ENCODE measurements at regions not wholly inside any gene's neighbourhood (a gene's known extent, or its start where the extent isn't known, plus 50 kb on each side); places are given as distances from the start of the nearest gene placed in this dataset.

DNA sequence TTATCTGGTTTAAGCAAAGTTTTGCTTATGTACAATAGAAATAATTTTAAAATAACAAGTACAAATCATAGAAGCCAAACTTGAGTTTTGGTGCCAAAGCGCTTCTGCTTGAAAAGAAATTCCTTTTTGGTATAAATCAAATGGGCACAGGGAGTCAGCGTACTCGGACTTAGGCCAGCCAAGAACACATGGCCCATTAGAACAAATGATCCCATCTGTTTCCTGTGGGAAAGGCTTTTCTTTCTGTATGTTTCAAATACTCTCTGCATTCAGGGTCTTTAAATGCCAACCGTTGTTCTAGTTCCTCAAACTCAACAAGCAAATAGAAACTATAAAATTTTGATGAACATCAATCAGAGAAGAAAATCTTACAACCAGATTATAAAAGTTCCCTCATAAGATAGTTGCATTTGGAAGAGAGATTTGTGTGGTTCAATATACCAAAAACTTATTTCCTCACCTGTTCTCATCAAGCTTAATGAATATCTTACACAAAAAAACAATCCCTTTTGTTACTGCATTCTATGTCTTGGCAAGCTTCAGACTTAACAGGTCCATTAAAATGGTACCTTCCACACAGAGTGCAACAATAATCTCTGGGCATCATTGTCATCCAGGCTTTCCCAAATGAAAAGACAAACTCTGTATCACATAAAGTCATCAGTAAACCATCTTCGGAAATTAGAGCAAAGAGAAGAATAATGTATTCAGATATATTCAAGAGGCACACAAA is 739.8 kb upstream of the API5 start:
- Mint-ChIP-seq H3K27ac (ENCODE audit: unreplicated experiment) (no peak overlapping the region), H3K27me3 (ENCODE audit: unreplicated experiment) (no peaks in the 10 kb centered on the region), H3K4me1 (ENCODE audit: unreplicated experiment) (no peaks in the 10 kb centered on the region), H3K9me3 (ENCODE audit: unreplicated experiment) (peaks cover 4% of the 10 kb centered on the region), H3K4me3 (ENCODE audit: unreplicated experiment) (no peak overlapping the region), H3K36me3 (ENCODE audit: low read depth, unreplicated experiment) (no peaks in the 10 kb centered on the region)
- TF ChIP-seq, protein P1, sequence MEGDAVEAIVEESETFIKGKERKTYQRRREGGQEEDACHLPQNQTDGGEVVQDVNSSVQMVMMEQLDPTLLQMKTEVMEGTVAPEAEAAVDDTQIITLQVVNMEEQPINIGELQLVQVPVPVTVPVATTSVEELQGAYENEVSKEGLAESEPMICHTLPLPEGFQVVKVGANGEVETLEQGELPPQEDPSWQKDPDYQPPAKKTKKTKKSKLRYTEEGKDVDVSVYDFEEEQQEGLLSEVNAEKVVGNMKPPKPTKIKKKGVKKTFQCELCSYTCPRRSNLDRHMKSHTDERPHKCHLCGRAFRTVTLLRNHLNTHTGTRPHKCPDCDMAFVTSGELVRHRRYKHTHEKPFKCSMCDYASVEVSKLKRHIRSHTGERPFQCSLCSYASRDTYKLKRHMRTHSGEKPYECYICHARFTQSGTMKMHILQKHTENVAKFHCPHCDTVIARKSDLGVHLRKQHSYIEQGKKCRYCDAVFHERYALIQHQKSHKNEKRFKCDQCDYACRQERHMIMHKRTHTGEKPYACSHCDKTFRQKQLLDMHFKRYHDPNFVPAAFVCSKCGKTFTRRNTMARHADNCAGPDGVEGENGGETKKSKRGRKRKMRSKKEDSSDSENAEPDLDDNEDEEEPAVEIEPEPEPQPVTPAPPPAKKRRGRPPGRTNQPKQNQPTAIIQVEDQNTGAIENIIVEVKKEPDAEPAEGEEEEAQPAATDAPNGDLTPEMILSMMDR (IDR thresholded peaks at IDR 0.05; ENCODE audit: unreplicated experiment), result no peak
- no peak for DNase-seq (ENCODE audit: low spot score)

DNA sequence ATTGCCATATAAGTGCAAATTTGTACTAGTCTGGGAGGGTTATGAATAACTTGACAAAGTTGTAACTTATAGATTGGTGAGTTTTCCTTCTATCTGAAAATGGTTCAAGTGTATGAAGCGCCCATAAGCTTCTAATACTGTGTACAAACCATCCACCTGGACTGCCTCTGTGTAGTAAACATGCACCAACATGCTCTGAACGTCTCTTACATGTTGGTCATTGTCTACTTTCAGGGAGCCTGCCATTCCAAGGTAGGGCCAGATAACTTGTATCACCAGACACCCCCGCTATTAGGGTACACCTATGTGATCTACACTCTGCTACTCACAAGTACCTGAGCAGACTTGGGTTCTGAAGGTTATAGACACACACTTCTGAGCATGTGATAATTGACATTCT is 735.5 kb upstream of the API5 start:
- H3K4me3 Mint-ChIP-seq (ENCODE audit: unreplicated experiment), result no peak overlapping the region
- H3K27ac Mint-ChIP-seq (ENCODE audit: unreplicated experiment), result no peak overlapping the region
- H3K36me3 Mint-ChIP-seq (ENCODE audit: low read depth, unreplicated experiment), result no peaks in the 10 kb centered on the region
- TF ChIP-seq, protein P1 (IDR thresholded peaks at IDR 0.05; ENCODE audit: unreplicated experiment), result no peak
- H3K4me1 Mint-ChIP-seq (ENCODE audit: unreplicated experiment), result no peaks in the 10 kb centered on the region
- no peak for DNase-seq (ENCODE audit: low spot score)
- H3K27me3 Mint-ChIP-seq (ENCODE audit: unreplicated experiment), result no peaks in the 10 kb centered on the region
- peaks cover 14% of the 10 kb centered on the region for H3K9me3 Mint-ChIP-seq (ENCODE audit: unreplicated experiment)

DNA sequence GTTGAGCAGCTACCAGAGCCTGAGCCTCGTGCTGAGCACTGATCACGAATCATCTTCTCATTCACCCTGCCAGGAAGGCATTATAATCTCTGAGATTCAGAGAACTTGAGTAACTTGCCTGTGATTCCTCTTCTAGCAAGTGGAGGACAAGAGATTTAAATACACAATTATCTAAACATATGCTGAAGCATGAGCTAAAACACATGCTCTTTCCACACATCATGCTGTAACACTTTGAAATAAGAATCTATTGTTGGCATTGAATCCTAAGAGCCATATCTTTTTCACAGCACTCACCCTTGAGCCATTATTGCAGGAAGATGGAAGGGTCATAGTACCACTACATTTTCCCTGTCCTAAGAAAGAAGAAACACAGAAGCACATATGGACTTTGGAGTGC is 722.5 kb upstream of the API5 start:
- no peak overlapping the region for H3K4me3 Mint-ChIP-seq (ENCODE audit: unreplicated experiment)
- H3K27ac Mint-ChIP-seq (ENCODE audit: unreplicated experiment), result no peak overlapping the region
- no peaks in the 10 kb centered on the region for H3K4me1 Mint-ChIP-seq (ENCODE audit: unreplicated experiment)
- peaks cover 5% of the 10 kb centered on the region for H3K9me3 Mint-ChIP-seq (ENCODE audit: unreplicated experiment)
- DNase-seq (ENCODE audit: low spot score), result no peak
- H3K36me3 Mint-ChIP-seq (ENCODE audit: low read depth, unreplicated experiment), result no peaks in the 10 kb centered on the region
- peaks cover 2% of the 10 kb centered on the region for H3K27me3 Mint-ChIP-seq (ENCODE audit: unreplicated experiment)
- TF ChIP-seq, protein P1 (IDR thresholded peaks at IDR 0.05; ENCODE audit: unreplicated experiment), result no peak

DNA sequence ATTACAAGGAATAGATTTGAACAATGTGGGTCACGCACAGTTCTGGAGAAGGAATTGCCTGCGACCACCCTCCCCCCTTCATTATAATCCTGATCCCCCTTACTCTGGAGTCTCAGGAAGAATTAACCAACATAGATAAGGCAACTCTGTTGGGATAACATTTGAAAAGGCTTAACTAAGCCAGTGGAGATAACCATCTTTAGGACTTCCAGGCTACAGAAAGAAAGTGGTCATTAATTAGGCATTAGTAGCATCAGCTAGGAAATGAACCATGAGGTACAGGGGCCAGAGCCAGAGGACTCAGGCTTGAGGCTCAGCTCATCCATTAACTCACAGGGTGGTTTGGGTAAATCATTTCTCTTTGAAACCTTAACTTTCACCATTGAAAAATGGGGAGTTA is 720.0 kb upstream of the API5 start:
- H3K27ac Mint-ChIP-seq (ENCODE audit: unreplicated experiment), result no peak overlapping the region
- peaks cover 5% of the 10 kb centered on the region for H3K9me3 Mint-ChIP-seq (ENCODE audit: unreplicated experiment)
- TF ChIP-seq, protein P1 (IDR thresholded peaks at IDR 0.05; ENCODE audit: unreplicated experiment), result no peak
- no peaks in the 10 kb centered on the region for H3K4me1 Mint-ChIP-seq (ENCODE audit: unreplicated experiment)
- peaks cover 2% of the 10 kb centered on the region for H3K27me3 Mint-ChIP-seq (ENCODE audit: unreplicated experiment)
- H3K4me3 Mint-ChIP-seq (ENCODE audit: unreplicated experiment), result no peak overlapping the region
- DNase-seq (ENCODE audit: low spot score), result no peak
- no peaks in the 10 kb centered on the region for H3K36me3 Mint-ChIP-seq (ENCODE audit: low read depth, unreplicated experiment)

DNA sequence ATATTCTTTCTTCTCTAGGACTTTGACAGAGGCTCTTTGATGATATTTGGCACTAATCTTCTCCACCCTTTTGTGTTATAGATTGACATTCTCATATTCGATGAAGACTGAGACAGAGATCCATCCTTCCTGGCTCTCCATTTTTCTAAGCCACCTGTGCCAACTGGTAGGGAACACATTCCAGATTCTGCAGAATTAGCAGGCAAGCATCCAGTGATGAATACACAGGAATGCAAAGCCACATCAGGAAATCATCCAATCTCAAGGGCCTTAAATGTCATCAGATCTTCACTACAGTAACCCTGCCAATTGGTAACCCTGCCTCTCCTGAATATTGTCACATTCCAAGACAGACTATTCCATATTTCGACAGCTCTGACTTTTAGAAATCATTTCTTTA is 718.4 kb upstream of the API5 start:
- no peak overlapping the region for H3K27ac Mint-ChIP-seq (ENCODE audit: unreplicated experiment)
- H3K9me3 Mint-ChIP-seq (ENCODE audit: unreplicated experiment), result peaks cover 5% of the 10 kb centered on the region
- H3K27me3 Mint-ChIP-seq (ENCODE audit: unreplicated experiment), result peaks cover 2% of the 10 kb centered on the region
- H3K4me1 Mint-ChIP-seq (ENCODE audit: unreplicated experiment), result no peaks in the 10 kb centered on the region
- DNase-seq (ENCODE audit: low spot score), result no peak
- no peak overlapping the region for H3K4me3 Mint-ChIP-seq (ENCODE audit: unreplicated experiment)
- no peaks in the 10 kb centered on the region for H3K36me3 Mint-ChIP-seq (ENCODE audit: low read depth, unreplicated experiment)
- TF ChIP-seq, protein P1 (IDR thresholded peaks at IDR 0.05; ENCODE audit: unreplicated experiment), result no peak
